GM23338 (cell line): ENCODE measurements at regions not wholly inside any gene's neighbourhood (a gene's known extent, or its start where the extent isn't known, plus 50 kb on each side); places are given as distances from the start of the nearest gene placed in this dataset.

Source experiments
- ATAC-seq: fragments of 200-7000 bp; cut with Tn5 transposase; 3 replicates; pipeline ENCODE4 v1.9.1; 2020
- DNase-seq: peaks from one replicate; pipeline ENCODE4 v3.0.0-alpha.2; 2015; ENCODE audit warnings: low spot score
- H2AFZ ChIP-seq: fragments of 200-600 bp; sonication (generic); 2 replicates; pipeline ENCODE4 v1.8.0; 2016; ENCODE audit warnings: antibody characterized with exemption, mild to moderate bottlenecking, moderate library complexity
- H3F3A ChIP-seq: fragments of 200-600 bp; sonication (generic); replicated peaks from 2 replicates; pipeline ENCODE4 v1.8.0; 2017; ENCODE audit warnings: antibody characterized with exemption, mixed run types, low read depth
- H3K27ac ChIP-seq: fragments of 200-600 bp; sonication (generic); 2 replicates; pipeline ENCODE4 v1.6.1; 2016; ENCODE audit warnings: low read depth
- H3K27me3 ChIP-seq: fragments of 200-600 bp; sonication (generic); 2 replicates; pipeline ENCODE4 v1.8.0; 2016; ENCODE audit warnings: mild to moderate bottlenecking, mixed run types, moderate library complexity; ENCODE audit not compliant: insufficient read depth
- H3K36me3 ChIP-seq: fragments of 200-600 bp; sonication (generic); 2 replicates; pipeline ENCODE4 v1.8.0; 2016; ENCODE audit warnings: mild to moderate bottlenecking; ENCODE audit not compliant: insufficient read depth
- H3K4me1 ChIP-seq: fragments of 200-600 bp; sonication (generic); 2 replicates; pipeline ENCODE4 v1.8.0; 2016; ENCODE audit warnings: mild to moderate bottlenecking, moderate library complexity; ENCODE audit not compliant: insufficient read depth
- H3K4me2 ChIP-seq: fragments of 200-600 bp; sonication (generic); 2 replicates; pipeline ENCODE4 v1.7.1; 2017; ENCODE audit warnings: mixed run types
- H3K4me3 ChIP-seq: fragments of 200-600 bp; sonication (generic); 2 replicates; pipeline ENCODE4 v1.6.1; 2016; ENCODE audit warnings: mixed run types
- H3K79me2 ChIP-seq: fragments of 200-600 bp; sonication (generic); replicated peaks from 2 replicates; pipeline ENCODE4 v1.8.0; 2017; ENCODE audit warnings: mild to moderate bottlenecking; ENCODE audit not compliant: insufficient read depth
- H3K9me2 ChIP-seq: fragments of 200-600 bp; sonication (generic); 2 replicates; pipeline ENCODE4 v1.8.0; 2017; ENCODE audit not compliant: insufficient read depth
- H4K20me1 ChIP-seq: fragments of 200-600 bp; sonication (generic); replicated peaks from 2 replicates; pipeline ENCODE4 v1.8.0; 2017; ENCODE audit warnings: mild to moderate bottlenecking; ENCODE audit not compliant: insufficient read depth
- H3K27ac Mint-ChIP-seq: 2 replicates; pipeline ENCODE4 v1.8.0; 2020; ENCODE audit warnings: inconsistent platforms, mild to moderate bottlenecking, moderate library complexity, mixed read lengths
- H3K27me3 Mint-ChIP-seq: 3 replicates; pipeline ENCODE4 v1.8.0; 2022; ENCODE audit warnings: low read depth, mild to moderate bottlenecking, moderate library complexity, mixed read lengths, inconsistent platforms; ENCODE audit not compliant: insufficient read depth, poor library complexity
- H3K36me3 Mint-ChIP-seq: 3 replicates; pipeline ENCODE4 v1.8.0; 2021; ENCODE audit warnings: low read depth, mild to moderate bottlenecking, inconsistent platforms, moderate library complexity, mixed read lengths
- H3K4me1 Mint-ChIP-seq: 3 replicates; pipeline ENCODE4 v1.8.0; 2020; ENCODE audit warnings: mild to moderate bottlenecking, inconsistent platforms, mixed read lengths
- H3K4me3 Mint-ChIP-seq: 3 replicates; pipeline ENCODE4 v1.8.0; 2021; ENCODE audit warnings: moderate library complexity, mild to moderate bottlenecking, inconsistent platforms, mixed read lengths
- H3K9me3 Mint-ChIP-seq: 3 replicates; pipeline ENCODE4 v1.8.0; 2020; ENCODE audit warnings: moderate library complexity, mild to moderate bottlenecking, inconsistent platforms, mixed read lengths
- CREB1 ChIP-seq: fragments of 250-450 bp; sonication (Bioruptor Pico); IDR thresholded peaks from 2 replicates; pipeline ENCODE4 v1.5.0; 2020; ENCODE audit warnings: low read depth, mild to moderate bottlenecking, moderate library complexity
- EZH2 ChIP-seq: fragments of 200-600 bp; sonication (generic); IDR thresholded peaks from one replicate; pipeline ENCODE4 v1.8.0; 2017; ENCODE audit warnings: antibody characterized with exemption, mild to moderate bottlenecking, low read depth; ENCODE audit not compliant: unreplicated experiment
- EZH2phosphoT487 ChIP-seq: fragments of 200-600 bp; sonication (generic); IDR thresholded peaks from one replicate; pipeline ENCODE4 v1.8.1; 2018; ENCODE audit warnings: antibody characterized with exemption; ENCODE audit not compliant: unreplicated experiment
- JUNB ChIP-seq: IDR thresholded peaks from one replicate; pipeline ENCODE4 v1.6.1; 2016; ENCODE audit warnings: antibody characterized with exemption; ENCODE audit not compliant: unreplicated experiment
- NANOG ChIP-seq: IDR thresholded peaks from 2 replicates; pipeline ENCODE4 v1.6.1; 2016; ENCODE audit warnings: antibody characterized with exemption, borderline replicate concordance
- POLR2AphosphoS5 ChIP-seq: IDR thresholded peaks from 2 replicates; pipeline ENCODE4 v1.6.1; 2016; ENCODE audit warnings: antibody characterized with exemption, low read depth
- STAT1 ChIP-seq: IDR thresholded peaks from one replicate; pipeline ENCODE4 v1.6.1; 2016; ENCODE audit warnings: antibody characterized with exemption; ENCODE audit not compliant: unreplicated experiment
- ZNF114 ChIP-seq: fragments of 250-450 bp; sonication (Bioruptor Pico); IDR thresholded peaks from 2 replicates; pipeline ENCODE4 v1.5.0; 2020; ENCODE audit warnings: mild to moderate bottlenecking, moderate library complexity
- ZNF331 ChIP-seq: fragments of 250-450 bp; sonication (Bioruptor Pico); IDR thresholded peaks from 2 replicates; pipeline ENCODE4 v1.5.0; 2020; ENCODE audit warnings: low read depth, mild to moderate bottlenecking, moderate library complexity
- TF ChIP-seq, protein P1 (sequence below): IDR thresholded peaks from one replicate; pipeline ENCODE4 v1.6.1; 2018; ENCODE audit warnings: antibody characterized with exemption; ENCODE audit not compliant: unreplicated experiment
- TF ChIP-seq, protein P2 (sequence below), 2 experiments: fragments of 200-600 bp in 1 of 2; sonication (generic) in 1 of 2; conservative IDR thresholded peaks; 2 replicates each; pipeline versions ENCODE4 v1.5.1 to v1.6.1; 2016 to 2017; ENCODE audit warnings: antibody characterized with exemption in 2 of 2, low read depth in 2 of 2, mild to moderate bottlenecking in 2 of 2, moderate library complexity in 1 of 2
- TF ChIP-seq, protein P3 (sequence below): fragments of 250-450 bp; sonication (Bioruptor Pico); IDR thresholded peaks from 2 replicates; pipeline ENCODE4 v1.5.0; 2020; ENCODE audit warnings: mild to moderate bottlenecking, moderate library complexity
- TF ChIP-seq, protein P4 (sequence below): IDR thresholded peaks from 2 replicates; pipeline ENCODE4 v1.6.1; 2016; ENCODE audit warnings: antibody characterized with exemption

DNA sequence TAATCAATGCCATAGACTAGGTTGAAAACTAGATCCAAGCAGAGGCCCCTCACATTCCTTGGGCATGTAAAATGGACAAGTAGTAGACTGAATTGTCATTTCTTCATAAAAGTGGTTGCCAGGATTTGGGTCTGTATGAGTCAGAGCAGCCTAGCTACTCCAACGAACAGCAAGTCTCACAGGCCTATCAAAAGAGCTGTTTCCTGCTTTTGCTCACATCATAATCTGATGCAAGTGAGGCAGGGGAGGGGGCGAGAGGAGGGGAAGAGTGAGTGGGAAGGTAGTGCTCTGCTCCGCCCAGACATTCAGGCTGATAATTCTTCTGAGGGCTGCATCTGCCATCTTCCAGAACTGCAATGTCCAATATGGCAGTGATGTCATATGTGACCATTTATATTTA lies 228.9 kb upstream of the PRICKLE2 start:
- no peak for ATAC-seq

More for the DNA sequence above, 228.9 kb upstream of the PRICKLE2 start:
- Mint-ChIP-seq H3K4me1 (peaks cover 34% of the 10 kb centered on the region), H3K27ac (0 out of 2 replicates have a peak overlapping the region, but pooled peaks have one; percentile 39), H3K36me3 (no peaks in the 10 kb centered on the region), H3K9me3 (no peaks in the 10 kb centered on the region), H3K27me3 (peaks cover 2% of the 10 kb centered on the region), H3K4me3 (no peak overlapping the region)
- Histone ChIP-seq H3K27me3 (no peaks in the 10 kb centered on the region), H3K27ac (no peak overlapping the region), H3K4me2 (no peak overlapping the region), H2AFZ (no peak overlapping the region), H3F3A (no peaks in the 10 kb centered on the region), H3K4me1 (0 out of 2 replicates have a peak, but pooled peaks cover 7% of the 10 kb centered on the region), H3K79me2 (no peaks in the 10 kb centered on the region), H3K36me3 (no peaks in the 10 kb centered on the region), H3K4me3 (no peak overlapping the region), H3K9me2 (no peaks in the 10 kb centered on the region), H4K20me1 (no peaks in the 10 kb centered on the region)
- TF ChIP-seq, protein P1, sequence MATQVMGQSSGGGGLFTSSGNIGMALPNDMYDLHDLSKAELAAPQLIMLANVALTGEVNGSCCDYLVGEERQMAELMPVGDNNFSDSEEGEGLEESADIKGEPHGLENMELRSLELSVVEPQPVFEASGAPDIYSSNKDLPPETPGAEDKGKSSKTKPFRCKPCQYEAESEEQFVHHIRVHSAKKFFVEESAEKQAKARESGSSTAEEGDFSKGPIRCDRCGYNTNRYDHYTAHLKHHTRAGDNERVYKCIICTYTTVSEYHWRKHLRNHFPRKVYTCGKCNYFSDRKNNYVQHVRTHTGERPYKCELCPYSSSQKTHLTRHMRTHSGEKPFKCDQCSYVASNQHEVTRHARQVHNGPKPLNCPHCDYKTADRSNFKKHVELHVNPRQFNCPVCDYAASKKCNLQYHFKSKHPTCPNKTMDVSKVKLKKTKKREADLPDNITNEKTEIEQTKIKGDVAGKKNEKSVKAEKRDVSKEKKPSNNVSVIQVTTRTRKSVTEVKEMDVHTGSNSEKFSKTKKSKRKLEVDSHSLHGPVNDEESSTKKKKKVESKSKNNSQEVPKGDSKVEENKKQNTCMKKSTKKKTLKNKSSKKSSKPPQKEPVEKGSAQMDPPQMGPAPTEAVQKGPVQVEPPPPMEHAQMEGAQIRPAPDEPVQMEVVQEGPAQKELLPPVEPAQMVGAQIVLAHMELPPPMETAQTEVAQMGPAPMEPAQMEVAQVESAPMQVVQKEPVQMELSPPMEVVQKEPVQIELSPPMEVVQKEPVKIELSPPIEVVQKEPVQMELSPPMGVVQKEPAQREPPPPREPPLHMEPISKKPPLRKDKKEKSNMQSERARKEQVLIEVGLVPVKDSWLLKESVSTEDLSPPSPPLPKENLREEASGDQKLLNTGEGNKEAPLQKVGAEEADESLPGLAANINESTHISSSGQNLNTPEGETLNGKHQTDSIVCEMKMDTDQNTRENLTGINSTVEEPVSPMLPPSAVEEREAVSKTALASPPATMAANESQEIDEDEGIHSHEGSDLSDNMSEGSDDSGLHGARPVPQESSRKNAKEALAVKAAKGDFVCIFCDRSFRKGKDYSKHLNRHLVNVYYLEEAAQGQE: no peak
- TF ChIP-seq POLR2AphosphoS5 (no peak), STAT1 (no peak), CREB1 (CRISPR knock-in tag) (no peak), EZH2phosphoT487 (no peak), ZNF331 (CRISPR knock-in tag) (no peak), NANOG (no peak), ZNF114 (CRISPR knock-in tag) (no peak), EZH2 (no peak), JUNB (no peak)
- TF ChIP-seq, protein P2, sequence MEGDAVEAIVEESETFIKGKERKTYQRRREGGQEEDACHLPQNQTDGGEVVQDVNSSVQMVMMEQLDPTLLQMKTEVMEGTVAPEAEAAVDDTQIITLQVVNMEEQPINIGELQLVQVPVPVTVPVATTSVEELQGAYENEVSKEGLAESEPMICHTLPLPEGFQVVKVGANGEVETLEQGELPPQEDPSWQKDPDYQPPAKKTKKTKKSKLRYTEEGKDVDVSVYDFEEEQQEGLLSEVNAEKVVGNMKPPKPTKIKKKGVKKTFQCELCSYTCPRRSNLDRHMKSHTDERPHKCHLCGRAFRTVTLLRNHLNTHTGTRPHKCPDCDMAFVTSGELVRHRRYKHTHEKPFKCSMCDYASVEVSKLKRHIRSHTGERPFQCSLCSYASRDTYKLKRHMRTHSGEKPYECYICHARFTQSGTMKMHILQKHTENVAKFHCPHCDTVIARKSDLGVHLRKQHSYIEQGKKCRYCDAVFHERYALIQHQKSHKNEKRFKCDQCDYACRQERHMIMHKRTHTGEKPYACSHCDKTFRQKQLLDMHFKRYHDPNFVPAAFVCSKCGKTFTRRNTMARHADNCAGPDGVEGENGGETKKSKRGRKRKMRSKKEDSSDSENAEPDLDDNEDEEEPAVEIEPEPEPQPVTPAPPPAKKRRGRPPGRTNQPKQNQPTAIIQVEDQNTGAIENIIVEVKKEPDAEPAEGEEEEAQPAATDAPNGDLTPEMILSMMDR (conservative IDR thresholded peaks at IDR 0.05; ENCODE audit: low read depth in 2 of 2): no peak
- TF ChIP-seq, protein P3, sequence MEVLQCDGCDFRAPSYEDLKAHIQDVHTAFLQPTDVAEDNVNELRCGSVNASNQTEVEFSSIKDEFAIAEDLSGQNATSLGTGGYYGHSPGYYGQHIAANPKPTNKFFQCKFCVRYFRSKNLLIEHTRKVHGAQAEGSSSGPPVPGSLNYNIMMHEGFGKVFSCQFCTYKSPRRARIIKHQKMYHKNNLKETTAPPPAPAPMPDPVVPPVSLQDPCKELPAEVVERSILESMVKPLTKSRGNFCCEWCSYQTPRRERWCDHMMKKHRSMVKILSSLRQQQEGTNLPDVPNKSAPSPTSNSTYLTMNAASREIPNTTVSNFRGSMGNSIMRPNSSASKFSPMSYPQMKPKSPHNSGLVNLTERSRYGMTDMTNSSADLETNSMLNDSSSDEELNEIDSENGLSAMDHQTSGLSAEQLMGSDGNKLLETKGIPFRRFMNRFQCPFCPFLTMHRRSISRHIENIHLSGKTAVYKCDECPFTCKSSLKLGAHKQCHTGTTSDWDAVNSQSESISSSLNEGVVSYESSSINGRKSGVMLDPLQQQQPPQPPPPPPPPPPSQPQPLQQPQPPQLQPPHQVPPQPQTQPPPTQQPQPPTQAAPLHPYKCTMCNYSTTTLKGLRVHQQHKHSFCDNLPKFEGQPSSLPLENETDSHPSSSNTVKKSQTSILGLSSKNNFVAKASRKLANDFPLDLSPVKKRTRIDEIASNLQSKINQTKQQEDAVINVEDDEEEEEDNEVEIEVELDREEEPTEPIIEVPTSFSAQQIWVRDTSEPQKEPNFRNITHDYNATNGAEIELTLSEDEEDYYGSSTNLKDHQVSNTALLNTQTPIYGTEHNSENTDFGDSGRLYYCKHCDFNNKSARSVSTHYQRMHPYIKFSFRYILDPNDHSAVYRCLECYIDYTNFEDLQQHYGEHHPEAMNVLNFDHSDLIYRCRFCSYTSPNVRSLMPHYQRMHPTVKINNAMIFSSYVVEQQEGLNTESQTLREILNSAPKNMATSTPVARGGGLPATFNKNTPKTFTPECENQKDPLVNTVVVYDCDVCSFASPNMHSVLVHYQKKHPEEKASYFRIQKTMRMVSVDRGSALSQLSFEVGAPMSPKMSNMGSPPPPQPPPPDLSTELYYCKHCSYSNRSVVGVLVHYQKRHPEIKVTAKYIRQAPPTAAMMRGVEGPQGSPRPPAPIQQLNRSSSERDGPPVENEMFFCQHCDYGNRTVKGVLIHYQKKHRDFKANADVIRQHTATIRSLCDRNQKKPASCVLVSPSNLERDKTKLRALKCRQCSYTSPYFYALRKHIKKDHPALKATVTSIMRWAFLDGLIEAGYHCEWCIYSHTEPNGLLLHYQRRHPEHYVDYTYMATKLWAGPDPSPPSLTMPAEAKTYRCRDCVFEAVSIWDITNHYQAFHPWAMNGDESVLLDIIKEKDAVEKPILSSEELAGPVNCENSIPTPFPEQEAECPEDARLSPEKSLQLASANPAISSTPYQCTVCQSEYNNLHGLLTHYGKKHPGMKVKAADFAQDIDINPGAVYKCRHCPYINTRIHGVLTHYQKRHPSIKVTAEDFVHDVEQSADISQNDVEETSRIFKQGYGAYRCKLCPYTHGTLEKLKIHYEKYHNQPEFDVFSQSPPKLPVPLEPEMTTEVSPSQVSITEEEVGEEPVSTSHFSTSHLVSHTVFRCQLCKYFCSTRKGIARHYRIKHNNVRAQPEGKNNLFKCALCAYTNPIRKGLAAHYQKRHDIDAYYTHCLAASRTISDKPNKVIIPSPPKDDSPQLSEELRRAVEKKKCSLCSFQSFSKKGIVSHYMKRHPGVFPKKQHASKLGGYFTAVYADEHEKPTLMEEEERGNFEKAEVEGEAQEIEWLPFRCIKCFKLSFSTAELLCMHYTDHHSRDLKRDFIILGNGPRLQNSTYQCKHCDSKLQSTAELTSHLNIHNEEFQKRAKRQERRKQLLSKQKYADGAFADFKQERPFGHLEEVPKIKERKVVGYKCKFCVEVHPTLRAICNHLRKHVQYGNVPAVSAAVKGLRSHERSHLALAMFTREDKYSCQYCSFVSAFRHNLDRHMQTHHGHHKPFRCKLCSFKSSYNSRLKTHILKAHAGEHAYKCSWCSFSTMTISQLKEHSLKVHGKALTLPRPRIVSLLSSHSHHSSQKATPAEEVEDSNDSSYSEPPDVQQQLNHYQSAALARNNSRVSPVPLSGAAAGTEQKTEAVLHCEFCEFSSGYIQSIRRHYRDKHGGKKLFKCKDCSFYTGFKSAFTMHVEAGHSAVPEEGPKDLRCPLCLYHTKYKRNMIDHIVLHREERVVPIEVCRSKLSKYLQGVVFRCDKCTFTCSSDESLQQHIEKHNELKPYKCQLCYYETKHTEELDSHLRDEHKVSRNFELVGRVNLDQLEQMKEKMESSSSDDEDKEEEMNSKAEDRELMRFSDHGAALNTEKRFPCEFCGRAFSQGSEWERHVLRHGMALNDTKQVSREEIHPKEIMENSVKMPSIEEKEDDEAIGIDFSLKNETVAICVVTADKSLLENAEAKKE (CRISPR knock-in tag): no peak
- TF ChIP-seq, protein P4, sequence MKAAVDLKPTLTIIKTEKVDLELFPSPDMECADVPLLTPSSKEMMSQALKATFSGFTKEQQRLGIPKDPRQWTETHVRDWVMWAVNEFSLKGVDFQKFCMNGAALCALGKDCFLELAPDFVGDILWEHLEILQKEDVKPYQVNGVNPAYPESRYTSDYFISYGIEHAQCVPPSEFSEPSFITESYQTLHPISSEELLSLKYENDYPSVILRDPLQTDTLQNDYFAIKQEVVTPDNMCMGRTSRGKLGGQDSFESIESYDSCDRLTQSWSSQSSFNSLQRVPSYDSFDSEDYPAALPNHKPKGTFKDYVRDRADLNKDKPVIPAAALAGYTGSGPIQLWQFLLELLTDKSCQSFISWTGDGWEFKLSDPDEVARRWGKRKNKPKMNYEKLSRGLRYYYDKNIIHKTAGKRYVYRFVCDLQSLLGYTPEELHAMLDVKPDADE: no peak
- DNase-seq: no peak
